ENCODE measurements at regions not wholly inside any gene's neighbourhood (a gene's known extent, or its start where the extent isn't known, plus 50 kb on each side); places are given as distances from the start of the nearest gene placed in this dataset.

DNA sequence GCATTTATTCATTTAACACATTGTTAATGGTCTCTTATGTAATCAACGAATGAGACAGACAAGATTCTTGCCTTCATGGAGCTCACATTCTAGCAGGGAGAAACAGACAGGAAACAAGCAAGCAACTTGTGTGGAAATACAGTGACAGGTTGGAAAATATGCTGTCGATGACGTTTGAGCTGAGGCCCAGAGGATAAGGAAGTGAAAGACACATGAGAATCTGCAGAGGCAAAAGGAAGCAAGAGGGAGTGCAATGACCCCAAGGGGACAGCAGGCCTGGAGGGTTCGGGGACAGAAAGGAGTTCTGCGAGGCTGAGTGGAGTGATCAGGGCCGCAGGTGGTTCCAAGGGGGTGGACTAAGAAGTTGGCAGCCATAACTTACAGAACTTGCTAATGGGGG is 60.6 kb upstream of the AKT3 start:
- no peak for DNase-seq

DNA sequence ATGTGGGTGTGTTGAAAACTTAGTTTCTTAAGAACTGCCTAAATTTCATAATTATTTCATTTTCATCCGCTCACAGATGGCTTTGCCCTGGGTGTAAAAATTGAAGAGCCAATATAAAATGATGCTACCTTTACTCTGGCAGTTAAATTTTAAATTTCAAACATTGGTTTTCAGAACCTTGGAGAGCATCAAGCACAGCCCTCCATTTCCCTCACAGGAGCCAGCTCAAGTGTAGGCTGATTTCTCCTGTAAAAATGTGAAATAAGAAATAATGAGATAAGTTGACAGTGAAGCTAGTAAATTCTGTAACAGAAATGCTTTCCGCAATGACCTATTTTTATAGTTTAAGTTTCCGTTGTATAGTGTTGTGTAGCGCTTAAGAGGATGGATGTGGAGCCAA is 53.9 kb upstream of the AKT3 start:
- no peak for DNase-seq

GRCh38 chr1:243903041-243903440 is 53.0 kb upstream of the AKT3 start:
- DNase-seq, result no peak

GRCh38 chr1:243902100-243902499 is 52.1 kb upstream of the AKT3 start:
- DNase-seq, result no peak
